IPS-NIHi11 (cell line): ENCODE measurements at regions not wholly inside any gene's neighbourhood (a gene's known extent, or its start where the extent isn't known, plus 50 kb on each side); places are given as distances from the start of the nearest gene placed in this dataset.

ENCODE experiments used
- DNase-seq: peaks from one replicate; pipeline ENCODE4 v3.0.0; 2012; ENCODE audit warnings: mixed read lengths, low spot score

DNA sequence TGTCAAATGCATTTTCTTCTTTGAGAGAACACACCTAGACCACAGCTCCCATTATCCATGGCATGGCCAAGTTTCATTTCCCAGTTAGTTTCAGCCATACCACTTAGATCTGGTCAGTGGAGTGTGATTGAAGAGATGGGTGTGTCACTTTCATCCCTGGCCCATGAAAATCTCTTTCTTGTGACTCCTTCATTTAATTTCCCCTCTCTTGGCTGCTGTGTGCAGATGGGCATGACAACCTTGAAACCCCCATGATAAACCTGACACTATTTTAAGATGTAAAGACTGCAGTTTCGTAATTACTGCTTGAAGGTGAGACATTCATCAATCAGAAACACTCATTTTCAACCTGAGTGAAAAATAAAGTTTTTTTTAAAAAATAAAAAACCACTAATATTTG is 284.9 kb downstream of the IL15 start:
- DNase-seq: no peak

- DNase-seq: no peak
These were observed 285.9 kb downstream of the IL15 start for GRCh38 chr4:141922236-141922635.

DNA sequence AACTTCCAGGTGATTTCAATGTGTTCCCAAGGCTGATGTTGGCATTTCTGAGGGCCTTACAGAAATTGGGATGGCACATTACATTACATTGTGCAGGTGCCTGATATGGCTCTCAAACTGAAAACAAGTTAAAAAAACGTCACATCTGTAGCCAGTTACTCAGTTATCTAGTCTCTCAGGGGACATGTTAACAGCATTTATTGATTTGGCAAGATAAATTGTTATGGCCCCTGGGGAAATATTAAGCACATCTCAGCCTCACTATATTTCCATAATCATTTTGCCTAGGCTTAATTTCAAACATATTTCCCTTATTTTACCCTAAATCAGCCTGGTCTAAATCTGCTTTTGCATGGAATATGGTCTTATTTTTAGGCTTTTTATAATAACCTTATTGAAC is 290.0 kb downstream of the IL15 start:
- DNase-seq: no peak

GRCh38 chr4:141932490-141932889 is 296.1 kb downstream of the IL15 start:
- DNase-seq: no peak

GRCh38 chr4:141933978-141934377 is 297.6 kb downstream of the IL15 start:
- DNase-seq: no peak

DNA sequence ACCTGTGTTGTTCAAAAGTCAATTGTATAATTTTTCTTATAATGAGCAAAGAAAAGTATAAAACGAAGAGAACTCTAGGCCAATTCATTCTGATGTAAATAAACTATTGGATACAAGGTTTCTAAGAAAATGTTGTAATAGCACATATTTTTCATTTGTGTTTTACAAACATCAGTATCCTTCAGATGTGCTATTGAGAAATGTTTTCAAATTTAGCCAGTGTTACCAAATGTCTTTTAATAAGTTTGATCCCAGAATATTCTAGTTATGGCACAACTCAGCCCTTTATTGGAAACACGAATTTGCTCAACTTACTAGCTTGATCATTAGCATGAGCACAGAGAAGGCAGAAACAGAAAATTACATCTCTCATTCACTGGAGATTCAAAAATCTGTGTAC is 319.3 kb downstream of the IL15 start:
- no peak for DNase-seq

DNA sequence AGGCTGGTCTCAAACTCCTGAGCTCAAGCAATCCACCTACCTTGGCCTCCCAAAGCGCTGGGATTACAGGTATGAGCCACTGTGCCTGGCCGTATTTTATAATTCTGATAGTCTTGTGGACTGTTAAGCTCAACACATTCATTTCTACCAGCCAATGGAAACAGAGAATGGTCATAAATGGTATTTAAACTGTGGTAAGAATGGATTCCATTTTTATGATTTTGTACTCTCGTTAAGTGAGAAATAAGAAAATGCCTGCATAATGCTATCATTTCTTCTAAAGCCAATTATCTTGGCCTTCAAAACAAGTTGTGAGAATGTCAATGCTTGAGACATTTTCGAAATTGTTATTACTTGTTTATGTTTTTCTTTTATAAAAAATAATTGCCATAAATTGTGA is 321.0 kb downstream of the IL15 start:
- no peak for DNase-seq

- DNase-seq: no peak
These were observed 326.1 kb downstream of the IL15 start for GRCh38 chr4:141962486-141962885.

- DNase-seq: no peak
These were observed 335.5 kb downstream of the IL15 start for GRCh38 chr4:141971869-141972268.

GRCh38 chr4:141972950-141973349 is 336.6 kb downstream of the IL15 start:
- no peak for DNase-seq
